ENCODE measurements at regions not wholly inside any gene's neighbourhood (a gene's known extent, or its start where the extent isn't known, plus 50 kb on each side); places are given as distances from the start of the nearest gene placed in this dataset.

- no TSS peak for BruUV-seq (replicated peaks)
- Histone ChIP-seq H3K79me1 (ENCODE audit: low read depth in 1 of 2, low read length in 2 of 2) (no peaks in the 10 kb centered on the region), H3K27me3 (ENCODE audit: control insufficient read depth, insufficient read depth, low read length) (no peaks in the 10 kb centered on the region), H3K9me1 (ENCODE audit: insufficient read depth, low read length) (0 out of 2 replicates have a peak, but pooled peaks cover 3% of the 10 kb centered on the region), H3K4me2 (ENCODE audit: low read depth, low read length) (no peak overlapping the region), H4K5ac (ENCODE audit: low read depth, low read length) (no peak overlapping the region), H2AK9ac (replicated peaks; ENCODE audit: low read depth, low read length, poor library complexity) (no peak overlapping the region), H3K27ac (ENCODE audit: insufficient read depth, low read length) (no peak overlapping the region), H2BK15ac (ENCODE audit: low read depth, low read length) (no peak overlapping the region), H4K8ac (ENCODE audit: low read depth in 2 of 2, low read length in 2 of 2) (no peak overlapping the region), H2AFZ (replicated peaks; ENCODE audit: low read length, poor library complexity) (no peak overlapping the region), H3K56ac (ENCODE audit: extremely low read depth, insufficient read depth, low read length) (no peak overlapping the region), H2BK20ac (ENCODE audit: low read depth, low read length) (no peak overlapping the region), H3K23ac (ENCODE audit: low read depth, low read length) (no peak overlapping the region), H2AK5ac (ENCODE audit: low read depth, low read length) (no peak overlapping the region), H2BK120ac (ENCODE audit: low read depth, low read length) (no peak overlapping the region), H3K36me3 (ENCODE audit: control insufficient read depth, insufficient read depth, low read length) (no peaks in the 10 kb centered on the region), H4K91ac (ENCODE audit: insufficient read depth, low read depth, low read length) (no peak overlapping the region), H3K9me3 (ENCODE audit: control insufficient read depth, insufficient read depth, low read length) (peaks cover 4% of the 10 kb centered on the region; the same call in 1 of the 2 replicates), H4K20me1 (ENCODE audit: insufficient read depth, low read length) (no peaks in the 10 kb centered on the region), H3K18ac (ENCODE audit: low read depth, low read length) (no peak overlapping the region), H3K14ac (replicated peaks; ENCODE audit: low read depth, low read length) (no peak overlapping the region), H3K4ac (ENCODE audit: low read depth, low read length) (no peak overlapping the region), H3K9ac (ENCODE audit: low read depth, low read length) (no peak overlapping the region), H2BK5ac (ENCODE audit: low read depth, low read length, poor library complexity, severe bottlenecking) (no peak overlapping the region), H3K4me3 (ENCODE audit: insufficient read depth, low read depth, low read length) (no peak overlapping the region), H3K4me1 (ENCODE audit: control insufficient read depth, insufficient read depth, low read length) (peaks cover 4% of the 10 kb centered on the region; the same call in 1 of the 2 replicates)
- in situ Hi-C loops (cut with MboI; ENCODE audit: low sequenced_read_pairs), result no loop called here
- ATAC-seq (ENCODE audit: low read depth) (no peak), DNase-seq (no peak)
- POLR2A ChIA-PET (ENCODE audit: unreplicated experiment), result no interaction called here
- intact Hi-C loops (cut with micrococcal nuclease), result no loop called here
- CTCF ChIA-PET, result no interaction called here
- no peak for TF ChIP-seq RFX5 (IDR thresholded peaks at IDR 0.05; ENCODE audit: low read depth, low read length)
- TF ChIP-seq POLR2A (IDR thresholded peaks at IDR 0.05; ENCODE audit: low read depth, low read length), result no peak
- TF ChIP-seq USF2 (IDR thresholded peaks at IDR 0.05; ENCODE audit: low read depth, low read length), result no peak
- TF ChIP-seq CTCF (conservative IDR thresholded peaks at IDR 0.05; ENCODE audit: low read depth, low read length), result no peak
- no peak for TF ChIP-seq SMC3 (IDR thresholded peaks at IDR 0.05; ENCODE audit: low read depth, low read length)
- no peak for TF ChIP-seq CHD1 (IDR thresholded peaks at IDR 0.05; ENCODE audit: low read depth, low read length)
- TF ChIP-seq FOS (IDR thresholded peaks at IDR 0.05; ENCODE audit: low read depth, low read length), result no peak
- TF ChIP-seq, protein P1, sequence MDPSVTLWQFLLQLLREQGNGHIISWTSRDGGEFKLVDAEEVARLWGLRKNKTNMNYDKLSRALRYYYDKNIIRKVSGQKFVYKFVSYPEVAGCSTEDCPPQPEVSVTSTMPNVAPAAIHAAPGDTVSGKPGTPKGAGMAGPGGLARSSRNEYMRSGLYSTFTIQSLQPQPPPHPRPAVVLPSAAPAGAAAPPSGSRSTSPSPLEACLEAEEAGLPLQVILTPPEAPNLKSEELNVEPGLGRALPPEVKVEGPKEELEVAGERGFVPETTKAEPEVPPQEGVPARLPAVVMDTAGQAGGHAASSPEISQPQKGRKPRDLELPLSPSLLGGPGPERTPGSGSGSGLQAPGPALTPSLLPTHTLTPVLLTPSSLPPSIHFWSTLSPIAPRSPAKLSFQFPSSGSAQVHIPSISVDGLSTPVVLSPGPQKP (IDR thresholded peaks at IDR 0.05; ENCODE audit: borderline replicate concordance, low read depth, low read length), result no peak
- no peak for TF ChIP-seq RCOR1 (IDR thresholded peaks at IDR 0.05; ENCODE audit: insufficient replicate concordance, low read length)
- no peak for TF ChIP-seq BHLHE40 (IDR thresholded peaks at IDR 0.05; ENCODE audit: low read depth, low read length)
- no peak for TF ChIP-seq CEBPB (IDR thresholded peaks at IDR 0.05; ENCODE audit: low read depth, low read length)
- TF ChIP-seq MAFK (IDR thresholded peaks at IDR 0.05; ENCODE audit: low read depth, low read length), result no peak
- no peak for TF ChIP-seq MXI1 (IDR thresholded peaks at IDR 0.05; ENCODE audit: borderline replicate concordance, low read depth, low read length)
- TF ChIP-seq RAD21 (IDR thresholded peaks at IDR 0.05; ENCODE audit: low read length), result no peak
- dilution Hi-C loops (cut with HindIII; ENCODE audit: low sequenced_read_pairs, unreplicated experiment), result no loop called here
- no CpG with 5 or more reads among the region's 2 CpGs for WGBS, 2 experiments (ENCODE audit: extremely low coverage in 2 of 2, insufficient read length in 1 of 2)
Observed at GRCh38 chr1:172814428-172814827, 155.5 kb downstream of the FASLG start.

All from IMR-90 (cell line).